Heart left ventricle (tissue), 16 donors: ENCODE measurements at regions not wholly inside any gene's neighbourhood (a gene's known extent, or its start where the extent isn't known, plus 50 kb on each side); places are given as distances from the start of the nearest gene placed in this dataset.

Experiments
- ATAC-seq, 4 donors: fragments of 200-7000 bp; cut with Tn5 transposase; one replicate each; pipeline ENCODE4 v1.9.1; 2020 to 2022; ENCODE audit warnings: moderate library complexity in 4 of 4, mild to moderate bottlenecking in 3 of 4, moderate number of reproducible peaks in 1 of 4
- DNase-seq, 5 donors: peaks; one replicate each; pipeline ENCODE4 v3.0.0-alpha.2; 2020
- H3K27ac ChIP-seq, 12 donors: fragments of 200-600 bp; sonication (generic) in 4 of 12; one replicate each; pipeline versions ENCODE4 v1.5.0 to v1.8.0; 2016 to 2022; ENCODE audit warnings: mild to moderate bottlenecking in 2 of 12
- H3K27me3 ChIP-seq, 9 donors: fragments of 200-600 bp; sonication (generic) in 2 of 9; one replicate each; pipeline versions ENCODE4 v1.5.1 to v1.8.0; 2016 to 2022; ENCODE audit warnings: mild to moderate bottlenecking in 3 of 9
- H3K36me3 ChIP-seq, 9 donors: fragments of 200-600 bp; sonication (generic) in 2 of 9; one replicate each; pipeline versions ENCODE4 v1.5.0 to v1.8.0; 2018 to 2022; ENCODE audit warnings: mild to moderate bottlenecking in 2 of 9
- H3K4me1 ChIP-seq, 12 donors: fragments of 200-600 bp; sonication (generic) in 4 of 12; one replicate each; pipeline versions ENCODE4 v1.5.0 to v1.8.0; 2016 to 2022; ENCODE audit warnings: mild to moderate bottlenecking in 3 of 12
- H3K4me3 ChIP-seq, 12 donors: fragments of 200-600 bp; sonication (generic) in 4 of 12; one replicate each; pipeline versions ENCODE4 v1.5.0 to v1.8.0; 2017 to 2022; ENCODE audit warnings: mild to moderate bottlenecking in 9 of 12, moderate library complexity in 4 of 12
- H3K9me3 ChIP-seq, 12 donors: fragments of 200-600 bp; sonication (generic) in 4 of 12; one replicate each; pipeline versions ENCODE4 v1.5.0 to v1.8.0; 2016 to 2022; ENCODE audit warnings: mild to moderate bottlenecking in 1 of 12
- POLR2A ChIP-seq, 2 donors: fragments of 450-650 bp; IDR thresholded peaks; one replicate each; pipeline ENCODE4 v1.6.1; 2017; ENCODE audit warnings: antibody characterized with exemption in 2 of 2, mild to moderate bottlenecking in 2 of 2, moderate library complexity in 2 of 2
- WGBS, 4 donors: extraction: QIAGEN DNeasy Blood & Tissue Kit in 2 of 4; methylation state at CpG; one replicate each; pipeline versions ENCODE4 v1.1.5 to v1.1.7; 2013 to 2018; 5-methylcytosine and 5-hydroxymethylcytosine counted together
- intact Hi-C, 10 donors: fragments of 100-400 bp; cut with DNase I; formaldehyde crosslinking; loops; one replicate each; pipeline versions ENCODE4 v1.11.1 to v1.14.2; 2022
- TF ChIP-seq, protein P1 (sequence below), 12 donors: fragments of 200-600 bp; sonication (generic) in 4 of 12; IDR thresholded peaks; one replicate each; pipeline versions ENCODE4 v1.5.0 to v1.8.0; 2018 to 2022; ENCODE audit warnings: antibody characterized with exemption in 12 of 12, mild to moderate bottlenecking in 5 of 12
- donor health status: ischemic (EF 13 %, LVEDD 7.1; RV severe dilation, severe dysfunction).
- donor health status: healthy with polysubstance abuse.
- donor health status: DM: no; HTN: yes; CAD: no.
- donor health status: DM: no; HTN: no; CAD: no.
- donor health status: ischemic (EF 25% LVEDD 6.9; RV normal size, moderate dysfunction).
- donor health status: ischemic (EF 25% LVEDD 5.7; RV mildly dilated, moderate dysfunction).
- donor health status: healthy.
- donor health status: DM: yes; HTN: yes; CAD: no.
- donor health status: ischemic (EF 35%, LVEDD 5.7; RV mildly dilated, moderate dysfunction).
- donor health status: nonischemic (EF 11% LVEDD 7.7; RV severe dilation, severe dysfunction).
- donor health status: DM: yes; HTN: yes; CAD: no.
- donor health status: PGD.
- donor health status: ischemic (EF 29% LVEDD 5.4; RV normal size, mild dysfunction).
- donor health status: nonischemic (EF 23%, LVEDD 6.1; RV moderate dilation, normal function).

DNA sequence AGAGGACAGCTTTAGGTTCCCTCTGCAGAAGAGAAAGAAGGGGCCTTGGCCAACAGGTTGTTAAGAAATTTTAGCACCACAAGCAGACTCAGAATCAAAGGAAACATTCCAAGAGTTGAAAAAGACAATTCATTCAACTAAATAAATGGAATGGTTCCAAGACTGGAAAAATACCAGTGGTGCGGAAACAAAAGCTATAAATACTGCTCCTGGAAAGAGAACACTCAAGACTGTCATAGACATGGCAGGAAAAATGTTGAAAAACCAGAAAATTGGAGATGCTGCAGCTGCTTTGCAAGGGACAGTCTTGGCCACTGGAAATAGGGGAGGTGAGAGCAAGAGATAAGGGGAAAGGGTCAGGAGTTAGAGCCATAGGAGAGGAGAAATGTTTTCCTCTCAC, 312.7 kb upstream of the CYRIA start:
- TF ChIP-seq, protein P1, sequence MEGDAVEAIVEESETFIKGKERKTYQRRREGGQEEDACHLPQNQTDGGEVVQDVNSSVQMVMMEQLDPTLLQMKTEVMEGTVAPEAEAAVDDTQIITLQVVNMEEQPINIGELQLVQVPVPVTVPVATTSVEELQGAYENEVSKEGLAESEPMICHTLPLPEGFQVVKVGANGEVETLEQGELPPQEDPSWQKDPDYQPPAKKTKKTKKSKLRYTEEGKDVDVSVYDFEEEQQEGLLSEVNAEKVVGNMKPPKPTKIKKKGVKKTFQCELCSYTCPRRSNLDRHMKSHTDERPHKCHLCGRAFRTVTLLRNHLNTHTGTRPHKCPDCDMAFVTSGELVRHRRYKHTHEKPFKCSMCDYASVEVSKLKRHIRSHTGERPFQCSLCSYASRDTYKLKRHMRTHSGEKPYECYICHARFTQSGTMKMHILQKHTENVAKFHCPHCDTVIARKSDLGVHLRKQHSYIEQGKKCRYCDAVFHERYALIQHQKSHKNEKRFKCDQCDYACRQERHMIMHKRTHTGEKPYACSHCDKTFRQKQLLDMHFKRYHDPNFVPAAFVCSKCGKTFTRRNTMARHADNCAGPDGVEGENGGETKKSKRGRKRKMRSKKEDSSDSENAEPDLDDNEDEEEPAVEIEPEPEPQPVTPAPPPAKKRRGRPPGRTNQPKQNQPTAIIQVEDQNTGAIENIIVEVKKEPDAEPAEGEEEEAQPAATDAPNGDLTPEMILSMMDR (IDR thresholded peaks at IDR 0.05), result no peak
- TF ChIP-seq POLR2A (IDR thresholded peaks at IDR 0.05), result no peak
- intact Hi-C loops, result no loop called here
- no peak for ATAC-seq
- no peak for DNase-seq
- WGBS, 4 donors, result 37 to 47% (median 41%) methylated on average over 1 of the region's 1 CpG
- no peak overlapping the region for H3K4me3 ChIP-seq
- H3K4me1 ChIP-seq, result no peaks in the 10 kb centered on the region
- no peaks in the 10 kb centered on the region for H3K9me3 ChIP-seq
- H3K36me3 ChIP-seq, result no peaks in the 10 kb centered on the region
- no peaks in the 10 kb centered on the region for H3K27me3 ChIP-seq
- H3K27ac ChIP-seq, result no peak overlapping the region

DNA sequence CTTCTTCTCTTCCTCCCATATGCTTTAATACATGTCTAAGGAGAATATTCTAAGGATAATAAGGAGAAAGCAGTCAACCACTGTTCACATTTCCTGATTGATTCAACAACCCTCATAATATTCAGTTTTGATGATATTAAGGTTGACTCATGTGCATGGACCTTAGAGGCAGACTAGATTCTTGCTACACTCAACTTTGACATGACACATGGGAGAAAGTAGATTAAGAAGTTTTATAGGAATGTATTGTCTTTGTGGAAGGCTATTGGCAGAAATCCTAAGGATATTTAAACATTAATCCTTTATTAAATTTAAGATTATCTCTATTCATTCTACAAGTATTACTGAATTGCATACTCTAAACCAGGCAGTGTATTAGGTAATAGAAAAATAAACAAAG, 309.1 kb upstream of the CYRIA start:
- no peak overlapping the region for H3K27ac ChIP-seq
- no peak for TF ChIP-seq POLR2A (IDR thresholded peaks at IDR 0.05)
- TF ChIP-seq, protein P1 (IDR thresholded peaks at IDR 0.05), result no peak
- no peaks in the 10 kb centered on the region for H3K36me3 ChIP-seq
- intact Hi-C loops, result no loop called here
- H3K4me3 ChIP-seq, result no peak overlapping the region
- H3K4me1 ChIP-seq, result no peaks in the 10 kb centered on the region
- no peaks in the 10 kb centered on the region for H3K27me3 ChIP-seq
- no peak for ATAC-seq
- H3K9me3 ChIP-seq, result no peaks in the 10 kb centered on the region
- no peak for DNase-seq

DNA sequence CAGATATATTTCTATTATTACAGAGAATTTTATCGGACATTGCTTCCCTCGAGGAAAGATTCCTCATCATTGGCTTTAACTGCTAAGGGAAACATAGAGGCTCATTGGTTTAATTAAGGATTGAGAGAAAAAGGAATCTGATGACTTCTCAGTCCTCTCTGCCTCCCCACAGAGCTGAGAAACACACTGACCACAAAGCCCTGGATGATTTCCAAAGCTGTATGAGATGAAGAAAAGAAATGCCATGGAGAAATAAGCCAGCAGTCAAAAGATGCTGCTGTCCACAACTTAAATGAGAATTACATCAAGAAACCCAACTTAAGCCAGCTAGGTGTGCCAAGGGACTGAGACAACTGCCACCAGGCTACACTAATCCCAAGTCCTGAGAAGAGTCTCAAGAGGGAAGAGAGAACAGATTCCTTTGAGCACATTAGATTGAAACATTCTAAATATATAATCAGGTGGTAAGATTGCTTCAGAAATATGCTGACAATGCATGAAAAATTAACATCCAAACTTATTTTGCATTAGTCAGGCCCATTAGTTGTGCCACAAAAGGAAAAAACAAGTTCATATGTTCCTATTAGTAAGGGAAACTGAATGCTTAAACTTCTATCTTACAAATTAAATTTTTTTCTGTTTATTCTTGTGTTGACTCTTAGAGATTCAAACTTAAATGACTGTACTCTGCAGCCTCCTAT, 308.1 kb upstream of the CYRIA start:
- ATAC-seq, result no peak
- TF ChIP-seq, protein P1 (IDR thresholded peaks at IDR 0.05), result no peak
- TF ChIP-seq POLR2A (IDR thresholded peaks at IDR 0.05), result no peak
- no peaks in the 10 kb centered on the region for H3K4me1 ChIP-seq
- H3K27me3 ChIP-seq, result no peaks in the 10 kb centered on the region
- H3K36me3 ChIP-seq, result no peaks in the 10 kb centered on the region
- DNase-seq, result no peak
- H3K27ac ChIP-seq, result no peak overlapping the region
- intact Hi-C loops, result no loop called here
- H3K4me3 ChIP-seq, result no peak overlapping the region
- no peaks in the 10 kb centered on the region for H3K9me3 ChIP-seq
- 82 to 89% (median 86%) methylated on average over 2 of the region's 2 CpGs for WGBS, 4 donors

DNA sequence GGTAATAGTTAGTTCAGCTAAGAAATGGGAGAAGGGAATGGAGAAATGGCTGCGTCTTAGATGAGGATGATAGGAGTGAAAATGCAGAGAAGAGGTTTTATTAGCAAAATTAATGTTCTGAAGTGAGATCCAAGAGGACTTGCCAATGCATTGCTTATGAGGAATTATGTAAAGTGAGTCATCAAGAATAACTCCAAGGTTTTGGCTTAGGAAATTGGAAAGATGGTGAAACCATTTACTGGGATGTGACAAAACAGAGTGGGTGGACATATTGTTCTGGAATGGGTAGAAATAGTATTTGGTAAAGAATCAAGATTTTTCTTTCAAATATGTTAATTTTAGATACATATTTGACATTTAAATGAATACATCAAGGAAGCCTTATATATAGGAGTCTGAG, 306.6 kb upstream of the CYRIA start:
- TF ChIP-seq, protein P1 (IDR thresholded peaks at IDR 0.05), result no peak
- TF ChIP-seq POLR2A (IDR thresholded peaks at IDR 0.05), result no peak
- intact Hi-C loops, result no loop called here
- H3K27ac ChIP-seq, result no peak overlapping the region
- DNase-seq (no peak), ATAC-seq (no peak)
- no peaks in the 10 kb centered on the region for H3K4me1 ChIP-seq
- H3K9me3 ChIP-seq, result no peaks in the 10 kb centered on the region
- WGBS, 4 donors, result 92 to 98% (median 94%) methylated on average over 1 of the region's 1 CpG
- H3K4me3 ChIP-seq, result no peak overlapping the region
- H3K36me3 ChIP-seq, result no peaks in the 10 kb centered on the region
- H3K27me3 ChIP-seq, result no peaks in the 10 kb centered on the region
